Lower lobe of right lung (tissue), 2 donors: ENCODE measurements at regions not wholly inside any gene's neighbourhood (a gene's known extent, or its start where the extent isn't known, plus 50 kb on each side); places are given as distances from the start of the nearest gene placed in this dataset.
A peak's percentile ranks its signal among the peaks of the same experiment; 100 is the strongest.
"Not testable (repeated sequence)": the region's sequence is repeated elsewhere in the genome, so short reads cannot be mapped to it uniquely, and the experiment has no call there.

Experiments
- ATAC-seq, 2 donors: fragments of 200-7000 bp; cut with Tn5 transposase; one replicate each; pipeline ENCODE4 v1.9.1; 2020 to 2022; ENCODE audit warnings: mild to moderate bottlenecking in 2 of 2, moderate library complexity in 2 of 2
- DNase-seq: peaks from one replicate; pipeline ENCODE4 v3.0.0-alpha.2; 2020
- H3K27ac ChIP-seq: fragments of 200-600 bp; one replicate; pipeline ENCODE4 v1.8.0; 2022
- H3K27me3 ChIP-seq: fragments of 200-600 bp; one replicate; pipeline ENCODE4 v1.8.0; 2022; ENCODE audit warnings: low read depth
- H3K36me3 ChIP-seq: fragments of 200-600 bp; one replicate; pipeline ENCODE4 v1.8.0; 2022; ENCODE audit warnings: mild to moderate bottlenecking
- H3K4me1 ChIP-seq: fragments of 200-600 bp; one replicate; pipeline ENCODE4 v1.8.0; 2022
- H3K4me3 ChIP-seq: fragments of 200-600 bp; one replicate; pipeline ENCODE4 v1.8.0; 2022; ENCODE audit warnings: mild to moderate bottlenecking
- H3K9me3 ChIP-seq: fragments of 200-600 bp; one replicate; pipeline ENCODE4 v1.8.0; 2022
- CTCF ChIP-seq: fragments of 200-600 bp; IDR thresholded peaks from one replicate; pipeline ENCODE4 v1.8.0; 2022; ENCODE audit warnings: antibody characterized with exemption, mild to moderate bottlenecking
- intact Hi-C: fragments of 100-400 bp; cut with DNase I; formaldehyde crosslinking; loops from one replicate; pipeline ENCODE4 v1.11.0; 2022
- donor health status: DM: no; HTN: yes; CAD: no; lungs with severe emphysema.

GRCh38 chr2:87488991-87489390 is 258.9 kb upstream of the PLGLB2 start:
- H3K27me3 ChIP-seq, H3K4me3 ChIP-seq, DNase-seq, H3K27ac ChIP-seq, H3K9me3 ChIP-seq, H3K4me1 ChIP-seq, ATAC-seq, intact Hi-C loops, H3K36me3 ChIP-seq: not testable (repeated sequence)

DNA sequence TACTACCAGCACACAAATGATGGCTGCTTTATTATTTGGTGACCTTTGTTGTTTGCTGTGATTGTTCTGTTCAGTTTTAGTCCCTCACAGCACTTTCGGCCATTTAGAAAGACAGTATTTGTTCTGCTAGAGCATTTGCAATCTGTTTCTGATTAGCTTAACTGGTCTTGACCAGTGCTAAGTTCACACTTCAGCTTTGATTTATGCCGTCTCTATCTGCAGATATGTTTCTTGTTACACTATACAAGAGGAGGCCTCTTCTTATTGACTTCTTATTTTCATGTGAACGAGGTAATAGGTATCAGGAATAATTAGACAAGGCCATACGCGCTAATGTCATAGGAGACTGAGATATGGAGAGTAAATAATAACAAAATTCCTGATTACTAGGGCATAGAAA is 253.0 kb upstream of the PLGLB2 start:
- DNase-seq, H3K27ac ChIP-seq, H3K9me3 ChIP-seq, intact Hi-C loops, ATAC-seq, H3K4me3 ChIP-seq, H3K36me3 ChIP-seq, H3K27me3 ChIP-seq, H3K4me1 ChIP-seq: not testable (repeated sequence)

GRCh38 chr2:87495455-87495854 is 252.4 kb upstream of the PLGLB2 start:
- H3K4me1 ChIP-seq, H3K9me3 ChIP-seq, ATAC-seq, H3K4me3 ChIP-seq, intact Hi-C loops, H3K36me3 ChIP-seq, H3K27ac ChIP-seq, DNase-seq, H3K27me3 ChIP-seq: not testable (repeated sequence)

- ATAC-seq: peak; percentile 95 to 96
- DNase-seq, H3K4me1 ChIP-seq, intact Hi-C loops, H3K27ac ChIP-seq, H3K36me3 ChIP-seq, H3K27me3 ChIP-seq, H3K4me3 ChIP-seq, H3K9me3 ChIP-seq: not testable (repeated sequence)
- peak; percentile 30 for TF ChIP-seq CTCF
These were observed 251.6 kb upstream of the PLGLB2 start for GRCh38 chr2:87496036-87497006.

- H3K36me3 ChIP-seq, H3K27ac ChIP-seq, H3K4me1 ChIP-seq, H3K9me3 ChIP-seq, DNase-seq, H3K27me3 ChIP-seq, intact Hi-C loops, H3K4me3 ChIP-seq: not testable (repeated sequence)
- peak; percentile 11 to 42 for ATAC-seq
These were observed 250.8 kb upstream of the PLGLB2 start for GRCh38 chr2:87497135-87497534.

GRCh38 chr2:87497700-87498099 is 250.2 kb upstream of the PLGLB2 start:
- intact Hi-C loops, H3K27ac ChIP-seq, ATAC-seq, H3K36me3 ChIP-seq, DNase-seq, H3K4me1 ChIP-seq, H3K27me3 ChIP-seq, H3K4me3 ChIP-seq, H3K9me3 ChIP-seq: not testable (repeated sequence)

DNA sequence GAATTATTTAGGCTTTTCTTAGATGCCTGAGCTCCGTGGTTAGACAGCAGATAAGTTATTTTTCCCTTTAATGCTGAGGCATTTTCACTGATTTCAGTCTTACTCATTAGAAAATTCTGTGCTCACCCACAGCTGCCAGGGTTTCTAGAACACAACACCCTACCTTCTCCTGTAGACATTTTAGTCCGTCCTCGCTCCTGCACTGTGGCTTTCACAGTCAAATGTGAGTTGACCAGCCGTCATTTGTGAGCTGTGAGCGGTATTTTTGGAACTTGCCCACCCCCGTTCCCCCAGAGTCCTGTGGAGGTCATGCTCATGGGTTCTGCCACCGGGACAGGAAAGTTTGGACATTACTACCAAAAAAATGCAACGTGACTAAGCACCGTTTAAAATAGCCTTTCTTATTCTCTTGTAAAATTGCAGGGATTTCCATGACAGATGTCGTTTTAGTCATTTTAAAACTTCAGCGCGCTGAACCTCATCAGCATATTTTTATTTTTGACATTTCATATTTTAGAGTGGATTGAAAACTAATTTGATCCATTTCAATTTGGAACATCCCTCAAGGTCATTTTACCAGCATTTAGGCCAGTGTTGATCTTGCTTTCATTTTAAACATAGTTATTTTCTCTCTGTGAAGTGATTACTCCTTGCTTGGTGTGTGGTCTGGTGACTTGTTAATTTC is 249.6 kb upstream of the PLGLB2 start:
- H3K27me3 ChIP-seq: not testable (repeated sequence)

GRCh38 chr2:87498854-87499238 is 249.0 kb upstream of the PLGLB2 start:
- H3K36me3 ChIP-seq, H3K4me1 ChIP-seq, H3K27ac ChIP-seq, H3K9me3 ChIP-seq, ATAC-seq, H3K4me3 ChIP-seq, intact Hi-C loops, DNase-seq, H3K27me3 ChIP-seq: not testable (repeated sequence)

More for the DNA sequence above, 249.6 kb upstream of the PLGLB2 start:
- ATAC-seq, DNase-seq, H3K27ac ChIP-seq, H3K9me3 ChIP-seq, intact Hi-C loops, H3K36me3 ChIP-seq, H3K4me1 ChIP-seq, H3K4me3 ChIP-seq: not testable (repeated sequence)

- intact Hi-C loops, H3K4me1 ChIP-seq, H3K27me3 ChIP-seq, H3K9me3 ChIP-seq, H3K36me3 ChIP-seq, H3K4me3 ChIP-seq, DNase-seq: not testable (repeated sequence)
- H3K27ac ChIP-seq: peak overlapping the region; percentile 2
- peak; percentile 26 to 34 for ATAC-seq
These were observed 248.0 kb upstream of the PLGLB2 start for GRCh38 chr2:87499860-87500259.

GRCh38 chr2:87500421-87500820 is 247.5 kb upstream of the PLGLB2 start:
- ATAC-seq, H3K4me1 ChIP-seq, H3K27me3 ChIP-seq, H3K4me3 ChIP-seq, H3K9me3 ChIP-seq, intact Hi-C loops, DNase-seq, H3K36me3 ChIP-seq: not testable (repeated sequence)
- peak overlapping the region; percentile 2 for H3K27ac ChIP-seq

- H3K4me1 ChIP-seq, DNase-seq, ATAC-seq, H3K4me3 ChIP-seq, H3K27me3 ChIP-seq, intact Hi-C loops, H3K9me3 ChIP-seq, H3K36me3 ChIP-seq: not testable (repeated sequence)
- H3K27ac ChIP-seq: peak overlapping the region; percentile 2
These were observed 246.9 kb upstream of the PLGLB2 start for GRCh38 chr2:87500951-87501350.

DNA sequence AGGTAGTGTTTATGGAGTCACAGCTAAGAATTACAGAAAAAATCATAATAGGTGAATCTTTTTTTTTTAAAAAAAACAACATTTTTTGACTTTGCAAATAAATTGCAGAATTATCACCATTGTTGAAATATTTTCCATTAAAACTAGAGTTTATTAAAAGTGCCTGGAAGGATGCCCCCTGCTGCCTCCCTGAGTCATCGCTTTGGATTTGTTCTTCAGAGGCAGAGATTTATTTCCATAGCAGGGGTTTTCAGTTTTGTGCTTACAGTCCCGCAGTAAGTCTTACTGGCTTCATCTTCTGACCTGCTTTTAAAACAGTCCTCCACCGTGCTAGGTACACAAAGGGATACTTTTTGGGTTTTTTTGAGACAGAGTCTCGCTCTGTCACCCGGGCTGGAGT is 244.9 kb upstream of the PLGLB2 start:
- DNase-seq, H3K27me3 ChIP-seq, H3K27ac ChIP-seq, intact Hi-C loops, H3K9me3 ChIP-seq, H3K4me1 ChIP-seq, H3K36me3 ChIP-seq, H3K4me3 ChIP-seq, ATAC-seq: not testable (repeated sequence)

DNA sequence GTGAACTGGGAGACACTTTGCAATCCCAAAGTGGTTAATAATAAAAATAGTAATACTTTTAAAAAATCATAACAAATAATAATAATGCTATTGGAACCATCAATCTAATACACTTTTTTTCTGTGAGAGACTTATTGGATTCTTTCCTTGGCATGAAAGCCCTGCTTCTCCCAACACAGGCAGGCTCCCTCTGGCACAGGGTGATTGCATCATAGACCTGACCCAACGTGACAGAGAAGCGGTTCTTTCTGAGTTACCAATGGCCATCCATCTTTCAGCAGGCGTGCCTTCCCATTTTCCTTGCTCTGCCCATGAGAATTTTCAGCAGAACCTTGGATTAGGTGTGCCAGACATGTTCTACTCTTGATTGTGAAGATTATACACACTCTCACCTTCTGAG is 242.6 kb upstream of the PLGLB2 start:
- H3K36me3 ChIP-seq, H3K9me3 ChIP-seq, intact Hi-C loops, H3K4me1 ChIP-seq, H3K4me3 ChIP-seq, H3K27ac ChIP-seq, H3K27me3 ChIP-seq, DNase-seq, ATAC-seq: not testable (repeated sequence)
